ENCODE measurements at regions not wholly inside any gene's neighbourhood (a gene's known extent, or its start where the extent isn't known, plus 50 kb on each side); places are given as distances from the start of the nearest gene placed in this dataset.

DNA sequence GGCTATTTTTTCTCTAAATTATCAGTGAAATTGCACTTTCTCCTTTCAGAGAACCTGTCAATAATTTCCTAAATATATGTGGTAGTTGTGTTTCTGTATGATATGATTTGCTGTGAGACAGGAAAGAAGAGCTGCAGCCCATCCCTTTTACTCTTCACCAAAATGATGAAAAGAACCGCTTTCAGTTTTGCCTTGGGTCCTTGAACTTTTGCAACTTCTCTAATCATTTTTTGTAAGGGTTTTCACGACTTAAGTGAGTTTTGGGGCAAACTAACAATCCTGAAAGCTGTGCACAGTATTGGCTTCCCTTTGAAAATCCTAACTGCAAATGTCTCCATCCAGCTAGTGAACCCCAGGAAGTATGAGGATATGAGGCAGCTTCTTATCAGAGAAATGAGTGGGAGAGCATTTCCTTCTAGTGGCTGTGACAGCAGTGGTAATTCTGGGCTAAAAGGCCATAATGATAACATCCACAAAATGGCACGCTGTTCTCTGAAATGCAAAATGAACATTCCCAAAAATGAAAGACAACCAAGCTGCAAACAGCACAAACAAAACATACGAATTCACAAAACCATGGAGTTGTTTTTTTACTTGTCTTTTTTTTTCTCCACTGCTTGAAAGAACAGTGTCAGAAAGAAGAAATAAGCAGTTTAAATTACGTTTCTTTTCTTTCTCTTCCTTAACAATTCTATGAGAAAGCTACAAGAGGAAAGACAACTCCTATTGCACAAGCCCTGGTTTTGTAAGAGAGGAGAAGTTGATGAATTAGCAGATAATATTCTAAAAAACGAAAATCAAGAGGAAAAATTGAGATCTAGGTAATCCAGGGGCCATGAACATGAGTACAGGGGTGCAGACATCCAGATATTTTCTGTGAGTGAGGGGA, 1291.6 kb upstream of the ZEB2 start:
- H3K4me3 ChIP-seq (ENCODE audit: low read depth, low read length): no peak overlapping the region
- TF ChIP-seq, protein P1, sequence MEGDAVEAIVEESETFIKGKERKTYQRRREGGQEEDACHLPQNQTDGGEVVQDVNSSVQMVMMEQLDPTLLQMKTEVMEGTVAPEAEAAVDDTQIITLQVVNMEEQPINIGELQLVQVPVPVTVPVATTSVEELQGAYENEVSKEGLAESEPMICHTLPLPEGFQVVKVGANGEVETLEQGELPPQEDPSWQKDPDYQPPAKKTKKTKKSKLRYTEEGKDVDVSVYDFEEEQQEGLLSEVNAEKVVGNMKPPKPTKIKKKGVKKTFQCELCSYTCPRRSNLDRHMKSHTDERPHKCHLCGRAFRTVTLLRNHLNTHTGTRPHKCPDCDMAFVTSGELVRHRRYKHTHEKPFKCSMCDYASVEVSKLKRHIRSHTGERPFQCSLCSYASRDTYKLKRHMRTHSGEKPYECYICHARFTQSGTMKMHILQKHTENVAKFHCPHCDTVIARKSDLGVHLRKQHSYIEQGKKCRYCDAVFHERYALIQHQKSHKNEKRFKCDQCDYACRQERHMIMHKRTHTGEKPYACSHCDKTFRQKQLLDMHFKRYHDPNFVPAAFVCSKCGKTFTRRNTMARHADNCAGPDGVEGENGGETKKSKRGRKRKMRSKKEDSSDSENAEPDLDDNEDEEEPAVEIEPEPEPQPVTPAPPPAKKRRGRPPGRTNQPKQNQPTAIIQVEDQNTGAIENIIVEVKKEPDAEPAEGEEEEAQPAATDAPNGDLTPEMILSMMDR (IDR thresholded peaks at IDR 0.05): no peak
- H3K27ac ChIP-seq: no peak overlapping the region

DNA sequence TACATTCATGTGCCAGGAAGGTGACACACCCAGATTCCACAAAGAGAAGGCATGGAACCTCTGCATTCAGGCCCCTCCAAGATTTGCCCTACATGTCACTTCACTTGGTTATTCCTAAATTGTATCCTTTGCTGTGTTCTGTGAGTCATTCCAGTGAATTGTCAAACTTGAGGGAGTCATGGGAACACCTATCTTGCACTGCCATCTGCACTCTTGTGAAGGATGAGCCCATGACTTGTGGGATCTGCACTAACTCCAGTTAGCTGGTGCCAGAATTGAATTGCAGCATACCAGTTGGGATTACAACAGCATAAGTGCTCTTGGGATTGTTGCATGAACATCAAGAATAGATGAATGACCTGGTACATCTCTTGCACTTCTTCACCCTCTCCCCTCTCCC, 1288.0 kb upstream of the ZEB2 start:
- no peak overlapping the region for H3K27ac ChIP-seq
- H3K4me1 ChIP-seq: no peaks in the 10 kb centered on the region
- no peak overlapping the region for H3K4me2 ChIP-seq (ENCODE audit: low read length)
- TF ChIP-seq, protein P1 (IDR thresholded peaks at IDR 0.05): no peak
- no peak overlapping the region for H3K9ac ChIP-seq
- H3K79me2 ChIP-seq: no peaks in the 10 kb centered on the region
- no peak overlapping the region for H3K4me3 ChIP-seq (ENCODE audit: low read depth, low read length)
- H3K27me3 ChIP-seq (ENCODE audit: control insufficient read depth, insufficient read depth, low read length): no peaks in the 10 kb centered on the region
- no peaks in the 10 kb centered on the region for H3K36me3 ChIP-seq (ENCODE audit: control insufficient read depth, insufficient read depth, low read length)
- no peaks in the 10 kb centered on the region for H3K9me3 ChIP-seq (ENCODE audit: control insufficient read depth, low read length)
- no peak overlapping the region for H2AFZ ChIP-seq

More for the DNA sequence above, 1291.6 kb upstream of the ZEB2 start:
- Histone ChIP-seq H3K9me3 (ENCODE audit: control insufficient read depth, low read length) (no peaks in the 10 kb centered on the region), H3K9ac (no peak overlapping the region), H2AFZ (peak overlapping the region; percentile 47), H3K79me2 (no peaks in the 10 kb centered on the region), H3K27me3 (ENCODE audit: control insufficient read depth, insufficient read depth, low read length) (no peaks in the 10 kb centered on the region), H3K4me2 (ENCODE audit: low read length) (no peak overlapping the region), H3K4me1 (no peaks in the 10 kb centered on the region), H3K36me3 (ENCODE audit: control insufficient read depth, insufficient read depth, low read length) (no peaks in the 10 kb centered on the region)

DNA sequence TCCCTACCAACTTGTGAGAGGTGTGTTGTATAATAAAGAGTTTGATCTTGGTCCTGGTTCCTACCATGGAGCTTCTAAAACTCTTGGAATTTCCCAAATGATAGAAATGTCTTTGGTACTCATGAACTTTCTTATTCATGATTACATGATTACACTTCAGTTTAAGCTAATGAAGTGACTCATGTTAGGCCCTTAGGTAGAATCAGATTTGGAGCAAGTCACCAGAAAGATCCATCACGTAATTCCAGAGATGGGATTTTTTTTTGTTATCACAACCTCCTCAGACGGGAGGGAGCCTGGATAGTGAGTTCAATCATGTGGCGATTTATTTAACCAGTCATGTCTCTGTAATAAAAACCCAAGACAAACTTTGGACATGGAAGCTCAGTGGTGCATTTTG, 1287.6 kb upstream of the ZEB2 start:
- Histone ChIP-seq H3K9ac (no peak overlapping the region), H3K79me2 (no peaks in the 10 kb centered on the region), H3K27me3 (ENCODE audit: control insufficient read depth, insufficient read depth, low read length) (no peaks in the 10 kb centered on the region), H3K4me3 (ENCODE audit: low read depth, low read length) (no peak overlapping the region), H3K36me3 (ENCODE audit: control insufficient read depth, insufficient read depth, low read length) (no peaks in the 10 kb centered on the region), H3K4me1 (no peaks in the 10 kb centered on the region), H3K4me2 (ENCODE audit: low read length) (no peak overlapping the region), H2AFZ (no peak overlapping the region), H3K9me3 (ENCODE audit: control insufficient read depth, low read length) (no peaks in the 10 kb centered on the region), H3K27ac (no peak overlapping the region)
- TF ChIP-seq, protein P1 (IDR thresholded peaks at IDR 0.05): no peak

DNA sequence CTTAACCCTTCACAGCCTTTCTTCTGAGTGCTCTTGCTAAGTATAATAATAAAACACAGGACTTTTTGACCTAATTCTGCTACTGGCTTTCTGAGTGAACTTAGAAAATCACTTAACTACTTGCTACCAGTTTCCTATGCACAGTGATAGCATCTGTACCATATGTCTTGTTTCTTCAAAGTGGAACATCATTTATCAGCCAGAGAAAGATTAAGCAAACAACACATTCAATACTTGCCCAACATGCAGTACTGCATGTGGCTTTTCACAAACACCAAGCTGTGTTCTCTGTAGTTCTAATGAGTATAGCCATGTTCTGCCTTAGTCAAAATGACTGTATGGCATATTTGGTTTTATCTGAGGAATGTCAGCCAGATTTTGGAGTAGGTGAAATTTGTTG, 1286.6 kb upstream of the ZEB2 start:
- TF ChIP-seq, protein P1 (IDR thresholded peaks at IDR 0.05): no peak
- H3K4me2 ChIP-seq (ENCODE audit: low read length): no peak overlapping the region
- H3K9ac ChIP-seq: no peak overlapping the region
- no peak overlapping the region for H2AFZ ChIP-seq
- no peak overlapping the region for H3K27ac ChIP-seq
- no peaks in the 10 kb centered on the region for H3K4me1 ChIP-seq
- no peaks in the 10 kb centered on the region for H3K79me2 ChIP-seq
- H3K4me3 ChIP-seq (ENCODE audit: low read depth, low read length): no peak overlapping the region
- H3K36me3 ChIP-seq (ENCODE audit: control insufficient read depth, insufficient read depth, low read length): no peaks in the 10 kb centered on the region
- H3K27me3 ChIP-seq (ENCODE audit: control insufficient read depth, insufficient read depth, low read length): no peaks in the 10 kb centered on the region
- no peaks in the 10 kb centered on the region for H3K9me3 ChIP-seq (ENCODE audit: control insufficient read depth, low read length)

DNA sequence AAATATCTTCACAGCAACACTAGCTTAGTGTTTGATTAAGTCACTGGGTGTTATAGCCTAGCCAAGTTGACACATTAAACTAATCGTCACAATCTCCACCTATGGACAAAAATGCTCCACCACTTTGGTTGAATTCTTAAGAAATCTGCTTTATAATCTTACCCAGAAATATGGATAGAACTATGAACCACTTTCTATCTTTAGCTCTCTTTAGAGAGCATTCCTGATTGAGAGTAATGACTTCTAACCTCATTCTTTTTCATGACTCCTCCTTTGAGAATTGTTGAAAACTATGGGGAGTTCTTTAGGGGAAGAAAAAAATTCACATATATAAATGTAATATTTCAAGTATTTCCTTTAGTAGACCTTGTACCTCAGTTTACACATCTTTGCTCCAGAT, 1282.2 kb upstream of the ZEB2 start:
- Histone ChIP-seq H2AFZ (no peak overlapping the region), H3K9me3 (ENCODE audit: control insufficient read depth, low read length) (no peaks in the 10 kb centered on the region), H3K27ac (no peak overlapping the region), H3K36me3 (ENCODE audit: control insufficient read depth, insufficient read depth, low read length) (no peaks in the 10 kb centered on the region), H3K4me3 (ENCODE audit: low read depth, low read length) (no peak overlapping the region), H3K27me3 (ENCODE audit: control insufficient read depth, insufficient read depth, low read length) (no peaks in the 10 kb centered on the region), H3K79me2 (no peaks in the 10 kb centered on the region), H3K4me1 (no peaks in the 10 kb centered on the region), H3K4me2 (ENCODE audit: low read length) (no peak overlapping the region), H3K9ac (no peak overlapping the region)
- TF ChIP-seq, protein P1 (IDR thresholded peaks at IDR 0.05): no peak

Measured in parathyroid adenoma (tissue), 2 donors.